ENCODE measurements at regions not wholly inside any gene's neighbourhood (a gene's known extent, or its start where the extent isn't known, plus 50 kb on each side); places are given as distances from the start of the nearest gene placed in this dataset.

- peak; percentile 76 for DNase-seq
Observed at GRCh38 chr9:93827545-93828330, 127.4 kb downstream of the BARX1 start.

- no peak for DNase-seq
Observed at GRCh38 chr9:93826905-93827544, 128.1 kb downstream of the BARX1 start.

GRCh38 chr9:93826209-93826608 lies 128.9 kb downstream of the BARX1 start:
- peak; percentile 77 for DNase-seq

- DNase-seq: no peak
Observed at GRCh38 chr9:93825348-93826115, 129.6 kb downstream of the BARX1 start.

GRCh38 chr9:93824386-93825294 lies 130.5 kb downstream of the BARX1 start:
- no peak for DNase-seq

- no peak for DNase-seq
Observed at GRCh38 chr9:93823245-93824072, 131.7 kb downstream of the BARX1 start.

GRCh38 chr9:93822229-93822628 lies 132.9 kb downstream of the BARX1 start:
- no peak for DNase-seq

GRCh38 chr9:93821307-93821703 lies 133.8 kb downstream of the BARX1 start:
- DNase-seq: no peak

- DNase-seq: no peak
Observed at GRCh38 chr9:93820667-93821306, 134.4 kb downstream of the BARX1 start.

GRCh38 chr9:93819905-93820304 lies 135.2 kb downstream of the BARX1 start:
- DNase-seq: no peak

GRCh38 chr9:93818827-93819472 lies 136.2 kb downstream of the BARX1 start:
- DNase-seq: no peak

- no peak for DNase-seq
Observed at GRCh38 chr9:93818237-93818636, 136.9 kb downstream of the BARX1 start.

- DNase-seq: no peak
Observed at GRCh38 chr9:93815677-93816076, 139.5 kb downstream of the BARX1 start.

- no peak for DNase-seq
Observed at GRCh38 chr9:93815135-93815534, 140.0 kb downstream of the BARX1 start.

- no peak for DNase-seq
Observed at GRCh38 chr9:93814077-93814956, 140.8 kb downstream of the BARX1 start.

GRCh38 chr9:93813221-93814076 lies 141.7 kb downstream of the BARX1 start:
- no peak for DNase-seq

GRCh38 chr9:93812410-93812668 lies 142.8 kb downstream of the BARX1 start:
- DNase-seq: no peak

GRCh38 chr9:93810028-93810971 lies 144.9 kb downstream of the BARX1 start:
- DNase-seq: peak; percentile 45
